Left renal pelvis (tissue), 4 donors: ENCODE measurements at regions not wholly inside any gene's neighbourhood (a gene's known extent, or its start where the extent isn't known, plus 50 kb on each side); places are given as distances from the start of the nearest gene placed in this dataset.
"Not testable (repeated sequence)": the region's sequence is repeated elsewhere in the genome, so short reads cannot be mapped to it uniquely, and the experiment has no call there.

ENCODE experiments used
- DNase-seq, 4 donors: peaks; one replicate each; pipeline ENCODE4 v3.0.0-alpha.2; 2013; ENCODE audit warnings: low read depth in 4 of 4, low spot score in 3 of 4

GRCh38 chr2:228798458-228799207 is 472.5 kb downstream of the PID1 start:
- DNase-seq: peak in 3 of 4 donors; percentile 22 to 47 (median 29)

DNA sequence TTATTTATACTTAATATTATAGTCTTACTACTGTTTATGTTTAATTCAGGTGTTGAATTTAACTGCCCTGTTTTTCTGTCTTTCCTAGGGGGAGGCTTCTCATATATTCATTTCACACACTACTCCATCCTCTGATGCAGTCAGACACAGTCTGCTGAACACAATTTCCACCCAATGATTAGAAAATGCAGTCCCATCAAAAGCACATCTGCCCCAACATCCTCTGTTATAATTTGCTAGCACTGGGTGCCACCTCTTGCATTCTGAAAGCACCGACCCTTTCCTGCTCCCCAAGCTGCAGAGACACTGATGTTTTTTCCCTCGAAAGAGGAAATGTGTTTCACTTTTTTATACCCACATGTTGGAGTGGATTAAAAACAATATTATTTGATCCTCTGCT is 474.7 kb downstream of the PID1 start:
- DNase-seq: no peak

DNA sequence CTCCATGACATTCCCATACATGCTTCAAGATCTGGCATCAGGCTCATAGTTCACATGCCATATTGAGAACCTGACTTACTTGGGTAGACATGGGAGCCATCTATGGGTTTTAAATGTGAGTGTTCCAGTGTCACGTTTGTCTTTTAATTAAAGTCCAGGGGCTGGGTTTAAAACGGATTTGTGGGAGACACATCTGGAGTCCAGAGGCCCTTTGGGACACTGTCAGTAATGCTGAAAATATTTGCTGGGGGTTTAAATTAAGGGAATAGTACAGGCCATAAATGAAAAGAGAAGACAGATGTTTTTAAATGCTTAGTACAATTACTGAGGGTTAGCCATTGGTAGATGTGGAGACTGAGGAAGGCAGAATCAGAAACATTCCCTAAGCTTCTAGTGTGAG is 478.0 kb downstream of the PID1 start:
- DNase-seq: no peak

- DNase-seq: no peak
Observed at GRCh38 chr2:228786901-228787300, 484.2 kb downstream of the PID1 start.

GRCh38 chr2:228782281-228782680 is 488.8 kb downstream of the PID1 start:
- DNase-seq: no peak

GRCh38 chr2:228777855-228778355 is 493.2 kb downstream of the PID1 start:
- no peak for DNase-seq

DNA sequence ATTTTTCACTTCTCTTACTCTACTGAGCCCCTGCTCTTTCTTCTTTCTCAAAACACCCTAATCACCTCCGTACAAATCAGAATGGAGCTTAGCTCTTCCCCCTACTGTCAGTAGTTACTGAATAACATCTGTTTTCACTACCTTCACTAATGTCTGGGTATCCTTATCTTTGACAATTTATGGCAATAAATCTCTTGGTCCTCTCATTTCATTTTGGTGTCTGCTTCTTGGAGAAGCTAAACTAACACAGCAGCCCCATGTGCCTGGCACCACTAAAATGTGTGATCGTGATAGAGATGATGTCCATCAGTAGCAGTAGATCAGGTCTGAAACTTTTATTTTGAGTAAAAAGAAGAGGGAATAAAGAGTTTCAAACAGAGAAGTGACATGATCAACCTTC is 496.5 kb downstream of the PID1 start:
- no peak for DNase-seq

- peak in 3 of 4 donors; percentile 4 to 8 (median 8) for DNase-seq
Observed at GRCh38 chr2:228771774-228772173, 499.3 kb downstream of the PID1 start.

- no peak for DNase-seq
Observed at GRCh38 chr2:228771315-228771714, 499.8 kb downstream of the PID1 start.

DNA sequence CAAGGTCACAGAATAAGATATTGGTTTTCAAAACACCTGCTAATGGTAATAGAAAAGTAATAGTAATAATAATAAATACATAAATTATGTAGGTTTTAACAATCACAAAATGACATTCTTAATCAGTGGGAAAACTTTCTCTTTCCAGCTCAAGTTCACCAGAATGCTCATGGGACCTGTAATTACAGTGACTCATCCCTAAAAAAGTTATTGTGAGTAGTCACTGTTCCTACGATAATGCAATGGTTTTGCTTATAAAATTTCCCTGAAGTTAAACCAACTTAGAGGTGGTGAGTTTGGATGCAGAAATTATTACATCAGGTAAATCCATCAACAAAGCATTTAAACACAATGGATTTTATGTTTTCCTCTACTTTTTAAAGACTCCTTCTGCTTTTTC is 502.3 kb downstream of the PID1 start:
- DNase-seq: no peak

DNA sequence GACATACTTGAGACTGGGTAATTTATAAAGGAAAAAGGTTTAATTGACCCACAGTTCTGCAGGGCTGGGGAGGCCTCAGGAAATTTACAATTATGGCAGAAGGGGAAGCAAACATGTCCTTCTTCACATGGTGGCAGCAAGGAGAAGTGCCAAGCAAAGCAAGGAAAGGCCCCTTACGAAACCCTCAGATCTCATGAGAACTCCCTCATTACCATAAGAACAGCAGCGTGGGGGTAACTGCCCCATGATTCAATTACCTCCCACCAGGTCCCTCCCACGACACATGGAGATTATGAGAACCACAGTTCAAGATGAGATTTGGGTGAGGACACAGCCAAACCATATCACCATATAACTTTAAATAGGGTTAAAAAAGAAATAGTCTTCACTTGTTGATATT is 502.9 kb downstream of the PID1 start:
- DNase-seq: not testable (repeated sequence)

DNA sequence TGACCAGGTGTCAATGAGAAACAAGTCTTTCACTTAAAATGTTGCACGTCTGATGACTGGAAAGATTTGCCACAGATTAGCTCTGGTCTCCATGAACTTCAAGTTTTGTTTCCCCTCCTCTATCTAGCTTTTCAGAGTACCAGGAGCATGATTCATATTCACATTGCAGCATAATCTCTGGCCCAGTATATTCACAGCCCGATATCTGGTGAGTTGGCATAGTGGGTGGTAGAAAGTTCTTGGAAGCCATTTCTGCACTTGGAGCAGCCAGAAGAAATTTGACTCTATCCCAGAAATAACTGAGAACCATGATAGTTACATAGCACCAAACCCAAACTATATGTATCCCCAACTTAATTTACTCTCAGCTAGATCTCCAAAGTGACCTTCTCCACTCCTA is 503.9 kb downstream of the PID1 start:
- DNase-seq: no peak

DNA sequence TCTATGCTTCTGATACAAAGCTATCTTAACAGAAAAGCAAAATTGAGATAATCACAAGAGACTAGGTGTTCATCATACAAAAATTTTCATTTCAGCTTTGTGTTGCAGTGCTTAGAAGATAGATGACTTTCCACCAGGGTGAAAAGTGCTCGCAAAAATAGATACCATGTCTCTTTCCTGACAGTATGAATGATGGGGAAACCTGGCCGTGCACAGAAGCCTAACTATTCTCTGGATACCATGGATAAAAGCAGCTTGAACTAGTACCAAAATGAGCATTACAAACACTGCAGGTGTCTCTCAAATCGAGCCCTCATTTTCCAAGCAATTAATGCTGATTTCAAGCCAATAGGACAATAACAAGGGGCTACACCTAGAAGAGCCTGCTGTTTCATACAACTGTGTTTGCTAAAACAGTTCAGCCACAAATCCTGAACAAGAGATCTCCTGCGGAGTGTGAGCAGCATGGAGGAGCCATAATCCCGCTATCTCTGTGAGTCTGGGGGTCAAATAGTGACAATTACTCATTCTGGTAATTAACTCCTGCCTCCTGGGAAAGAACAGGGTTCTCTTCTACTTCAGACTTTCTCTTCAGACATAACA is 507.6 kb downstream of the PID1 start:
- no peak for DNase-seq

DNA sequence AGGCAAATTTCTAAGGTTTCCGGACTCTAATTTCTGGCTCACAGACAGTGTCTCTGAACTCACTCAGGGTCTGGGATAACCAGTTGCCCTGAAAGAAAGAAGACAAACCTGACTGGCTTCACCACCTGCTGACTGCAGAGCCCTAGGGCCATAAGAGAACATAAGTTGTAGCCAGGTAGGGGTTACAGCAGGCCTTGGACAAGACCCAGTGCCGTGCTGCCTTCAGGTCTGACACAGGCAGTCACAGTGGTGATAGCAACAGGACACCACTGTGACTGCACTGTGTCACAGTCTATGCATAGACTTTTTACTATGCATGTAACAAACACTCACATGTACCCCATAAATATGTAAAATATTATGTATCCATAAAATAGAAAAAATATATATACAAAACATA is 508.5 kb downstream of the PID1 start:
- DNase-seq: no peak

DNA sequence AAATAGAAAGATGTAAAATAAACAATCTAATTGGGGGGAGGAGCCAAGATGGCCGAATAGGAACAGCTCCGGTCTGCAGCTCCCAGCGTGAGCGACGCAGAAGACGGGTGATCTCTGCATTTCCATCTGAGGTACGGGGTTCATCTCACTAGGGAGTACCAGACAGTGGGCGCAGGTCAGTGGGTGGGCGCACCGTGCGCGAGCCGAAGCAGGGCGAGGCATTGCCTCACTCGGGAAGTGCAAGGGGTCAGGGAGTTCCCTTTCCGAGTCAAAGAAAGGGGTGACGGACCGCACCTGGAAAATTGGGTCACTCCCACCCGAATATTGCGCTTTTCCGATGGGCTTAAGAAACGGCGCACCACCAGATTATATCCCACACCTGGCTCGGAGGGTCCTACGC is 515.4 kb downstream of the PID1 start:
- not testable (repeated sequence) for DNase-seq

- DNase-seq: no peak
Observed at GRCh38 chr2:228747483-228747882, 523.6 kb downstream of the PID1 start.

DNA sequence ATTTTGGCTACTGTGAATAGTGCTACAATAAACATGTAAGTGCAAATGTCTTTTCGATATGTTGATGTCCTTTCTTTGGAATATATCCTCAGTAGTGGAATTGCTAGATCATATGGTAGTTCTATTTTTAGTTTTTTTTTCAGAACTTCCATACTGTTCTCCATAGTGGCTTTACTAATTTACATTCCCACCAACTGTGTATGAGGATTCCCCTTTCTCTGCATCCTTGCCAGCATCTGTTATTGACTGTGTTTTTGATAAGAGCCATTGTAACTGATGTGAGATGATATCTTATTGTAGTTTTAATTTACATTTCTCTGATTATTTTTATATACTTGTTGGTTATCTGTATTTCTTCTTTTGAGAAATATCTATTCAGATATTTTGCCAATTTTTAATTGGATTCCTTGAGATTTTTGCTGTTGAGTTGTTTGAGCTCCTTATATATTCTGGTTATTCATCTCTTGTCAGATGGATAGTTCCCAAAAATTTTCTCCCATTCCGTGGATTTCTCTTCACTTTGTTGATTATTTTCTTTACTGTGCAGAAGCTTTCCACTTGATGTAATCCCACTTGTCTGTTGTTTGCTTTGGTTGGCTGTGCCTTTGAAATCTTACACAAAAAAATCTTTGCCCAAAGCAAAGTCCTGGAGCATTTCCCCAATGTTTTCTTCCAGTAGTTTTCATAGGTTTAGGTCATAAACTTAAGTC is 532.3 kb downstream of the PID1 start:
- DNase-seq: no peak

GRCh38 chr2:228735697-228736096 is 535.4 kb downstream of the PID1 start:
- no peak for DNase-seq

DNA sequence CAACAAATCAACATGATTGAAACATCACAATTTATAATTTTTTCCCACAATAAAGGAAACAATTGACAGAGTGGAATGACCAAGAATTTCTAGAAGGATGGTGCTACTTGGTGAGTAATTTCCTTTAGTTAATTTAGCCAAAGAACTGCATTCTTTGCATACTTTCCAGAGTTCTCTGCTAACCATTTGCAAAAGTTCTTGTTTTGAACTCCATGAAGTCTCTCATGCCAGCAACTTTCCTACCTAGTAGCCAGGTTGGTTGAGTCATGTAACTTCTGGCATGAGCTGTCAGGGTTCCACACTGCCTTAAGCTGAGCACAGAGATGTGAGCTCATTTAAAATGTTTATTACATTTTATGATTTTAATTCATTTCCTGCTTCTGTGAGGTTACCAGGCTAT is 539.6 kb downstream of the PID1 start:
- DNase-seq: no peak

GRCh38 chr2:228728961-228729360 is 542.1 kb downstream of the PID1 start:
- no peak for DNase-seq

DNA sequence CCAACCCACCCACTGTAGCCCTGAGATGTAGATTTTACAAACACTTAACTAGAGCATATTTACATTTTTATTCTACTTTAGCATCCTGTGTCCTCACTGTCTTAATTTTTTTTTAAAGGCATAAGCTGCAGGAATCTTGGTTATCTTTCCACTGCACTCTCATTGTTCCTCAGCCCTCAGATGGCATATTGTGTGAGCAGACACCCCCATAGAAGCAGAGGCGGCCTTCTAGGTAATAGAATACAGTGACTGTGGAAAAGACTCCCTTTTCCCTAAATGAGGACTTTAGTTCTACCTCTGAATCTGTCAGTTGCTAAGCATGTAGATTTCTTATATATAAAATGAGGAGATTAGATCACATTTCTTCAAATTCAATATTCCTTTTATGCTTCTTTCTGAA is 543.5 kb upstream of the SPHKAP start:
- DNase-seq: no peak

DNA sequence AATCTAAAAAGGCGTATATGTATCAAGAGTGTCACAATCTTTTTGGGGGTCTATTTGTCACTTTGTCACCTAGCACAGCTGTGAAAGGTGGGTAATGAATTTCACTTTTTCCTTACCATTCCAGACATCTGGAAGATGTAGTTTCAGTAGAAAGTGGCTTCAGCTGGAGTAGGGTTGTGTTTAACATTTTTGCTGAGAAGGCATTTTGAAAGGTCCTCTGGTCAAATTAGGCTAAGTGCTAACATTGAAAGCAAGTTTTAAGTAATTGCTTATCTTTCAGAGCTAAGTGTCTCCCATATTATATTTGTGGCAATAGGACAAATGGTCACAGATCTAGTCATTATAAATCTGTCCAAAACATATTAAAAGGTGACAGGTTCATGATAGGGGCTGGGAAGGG is 542.1 kb upstream of the SPHKAP start:
- no peak for DNase-seq
